ENCODE measurements at regions not wholly inside any gene's neighbourhood (a gene's known extent, or its start where the extent isn't known, plus 50 kb on each side); places are given as distances from the start of the nearest gene placed in this dataset.

DNA sequence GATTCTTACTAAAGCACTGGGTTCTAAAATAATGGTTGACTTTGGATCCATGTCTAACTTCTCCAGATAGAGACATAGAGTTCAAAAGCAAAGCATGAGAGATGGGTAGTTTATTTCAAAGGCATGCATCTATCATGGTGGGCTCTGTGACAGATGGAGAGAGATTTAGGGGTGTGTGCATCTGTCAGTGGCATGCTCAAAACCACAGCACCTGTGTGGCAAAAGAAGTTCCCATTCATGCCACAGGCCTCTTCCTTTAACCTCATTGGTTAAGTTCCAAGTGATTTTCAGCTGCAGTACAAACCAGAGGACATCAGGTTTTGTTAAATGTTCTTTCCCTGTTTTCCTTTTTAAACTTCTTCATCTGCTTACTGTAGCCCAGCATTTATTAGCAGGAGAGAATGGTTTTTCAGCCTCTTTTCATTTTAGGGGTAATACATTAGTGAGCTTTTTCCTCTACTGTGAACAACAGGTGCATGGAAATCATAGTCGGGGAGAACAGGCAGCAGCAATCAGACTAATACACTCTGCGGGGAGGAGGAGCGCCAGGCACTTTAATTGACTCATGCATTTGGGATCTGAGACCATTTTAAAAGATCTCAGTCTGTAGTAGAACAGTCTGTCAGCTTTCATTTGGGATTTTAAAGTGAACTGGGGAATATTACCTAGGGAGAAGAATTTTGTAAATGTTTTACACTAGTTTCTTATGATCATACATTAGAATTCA lies 52.4 kb upstream of the UPP2 start:
- no peak for DNase-seq (ENCODE audit: low spot score)

DNA sequence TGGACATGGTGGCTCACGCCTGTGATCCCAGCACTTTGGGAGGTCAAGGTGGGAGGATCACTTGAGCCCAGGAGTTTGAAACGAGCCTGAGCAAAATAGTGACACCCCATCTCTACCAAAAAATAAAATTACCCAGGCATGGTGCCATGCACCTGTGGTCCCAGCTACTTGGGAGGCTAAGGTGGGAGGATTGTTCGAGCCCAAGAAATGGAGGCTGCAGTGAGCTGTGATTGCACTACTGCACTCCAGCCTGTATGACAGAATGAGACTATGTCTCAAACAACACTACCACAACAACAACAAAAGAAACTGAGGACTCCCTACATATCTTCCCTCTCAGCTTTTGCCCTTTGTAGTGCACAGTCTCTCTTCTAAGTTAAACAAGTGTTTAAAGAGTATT lies 53.3 kb upstream of the UPP2 start:
- DNase-seq (ENCODE audit: low spot score) = no peak

DNA sequence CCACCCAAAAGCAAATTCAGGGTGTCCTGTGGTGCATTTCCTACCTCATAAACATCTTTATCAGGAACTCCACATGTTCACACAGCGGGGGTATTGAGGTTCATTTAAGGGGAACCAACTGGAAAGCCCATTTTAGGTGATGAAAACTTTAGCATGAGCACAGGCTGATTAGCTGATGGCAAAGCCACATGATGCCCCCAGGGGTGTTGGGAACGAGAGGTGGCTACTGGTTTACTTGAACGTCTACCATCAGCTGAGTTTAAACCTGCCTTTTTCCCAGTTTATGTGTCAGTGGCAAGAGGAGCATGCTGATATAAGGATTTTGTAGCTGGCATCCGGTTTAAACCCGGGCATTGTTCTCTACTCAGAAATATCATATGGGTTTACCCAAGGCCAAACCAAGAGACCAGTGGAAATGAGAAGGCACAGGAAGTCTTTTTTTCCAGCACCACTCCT lies 54.5 kb upstream of the UPP2 start:
- DNase-seq (ENCODE audit: low spot score) = no peak

DNA sequence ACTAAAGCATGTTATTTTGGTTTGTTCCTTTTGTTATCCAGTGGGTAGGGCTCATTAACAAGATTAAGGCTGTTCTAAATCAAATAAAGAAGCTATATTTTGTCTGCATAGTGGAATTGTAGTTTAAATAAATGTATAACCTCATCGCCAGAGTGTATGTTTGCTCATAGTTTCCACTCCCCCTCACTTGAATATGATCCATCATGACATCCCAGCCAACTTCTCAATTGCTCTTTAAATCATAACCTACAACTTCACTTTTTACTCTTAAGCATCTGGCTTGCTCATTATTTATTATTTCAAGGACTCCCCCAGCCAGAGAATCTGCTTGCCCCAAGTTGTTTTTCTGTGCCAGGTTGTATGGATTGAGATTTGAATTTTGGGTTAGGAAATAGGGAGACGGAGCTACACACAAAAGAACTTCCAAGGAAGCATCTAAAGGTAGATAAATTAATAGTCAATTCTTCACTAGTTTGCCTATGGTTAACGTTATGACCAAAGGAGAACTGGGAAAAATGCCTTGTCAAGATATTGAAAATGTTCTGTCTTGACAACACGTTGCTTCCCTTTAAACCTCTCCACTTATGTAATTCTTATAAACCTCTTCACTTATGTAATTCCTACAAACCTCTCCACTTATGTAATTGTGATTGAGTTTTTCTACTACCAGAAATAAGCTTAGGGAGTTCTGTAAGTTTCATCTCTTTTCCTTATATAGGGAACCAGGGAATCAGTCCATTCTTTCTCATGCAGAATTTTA lies 55.4 kb upstream of the UPP2 start:
- no peak for DNase-seq (ENCODE audit: low spot score)

DNA sequence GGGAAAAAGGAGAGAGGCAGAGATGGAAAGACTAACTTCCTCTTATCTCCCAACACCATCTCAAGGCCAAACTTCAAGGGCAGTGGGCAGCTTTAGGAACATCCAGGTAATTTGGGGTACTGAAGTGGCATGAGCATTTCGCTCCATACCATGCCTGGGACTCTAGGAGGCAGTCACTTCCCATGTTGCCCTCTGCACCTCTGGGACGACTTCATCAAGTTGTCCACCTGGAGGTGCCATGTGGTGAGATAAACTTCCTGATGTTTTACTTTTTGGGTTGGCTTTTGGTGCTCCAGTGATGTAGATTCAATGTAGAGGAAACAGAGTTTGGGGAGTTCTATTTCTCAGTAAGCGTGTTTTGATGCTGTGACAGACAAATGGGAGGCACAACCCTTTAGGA lies 56.3 kb upstream of the UPP2 start:
- peak; percentile 4 for DNase-seq (ENCODE audit: low spot score)

DNA sequence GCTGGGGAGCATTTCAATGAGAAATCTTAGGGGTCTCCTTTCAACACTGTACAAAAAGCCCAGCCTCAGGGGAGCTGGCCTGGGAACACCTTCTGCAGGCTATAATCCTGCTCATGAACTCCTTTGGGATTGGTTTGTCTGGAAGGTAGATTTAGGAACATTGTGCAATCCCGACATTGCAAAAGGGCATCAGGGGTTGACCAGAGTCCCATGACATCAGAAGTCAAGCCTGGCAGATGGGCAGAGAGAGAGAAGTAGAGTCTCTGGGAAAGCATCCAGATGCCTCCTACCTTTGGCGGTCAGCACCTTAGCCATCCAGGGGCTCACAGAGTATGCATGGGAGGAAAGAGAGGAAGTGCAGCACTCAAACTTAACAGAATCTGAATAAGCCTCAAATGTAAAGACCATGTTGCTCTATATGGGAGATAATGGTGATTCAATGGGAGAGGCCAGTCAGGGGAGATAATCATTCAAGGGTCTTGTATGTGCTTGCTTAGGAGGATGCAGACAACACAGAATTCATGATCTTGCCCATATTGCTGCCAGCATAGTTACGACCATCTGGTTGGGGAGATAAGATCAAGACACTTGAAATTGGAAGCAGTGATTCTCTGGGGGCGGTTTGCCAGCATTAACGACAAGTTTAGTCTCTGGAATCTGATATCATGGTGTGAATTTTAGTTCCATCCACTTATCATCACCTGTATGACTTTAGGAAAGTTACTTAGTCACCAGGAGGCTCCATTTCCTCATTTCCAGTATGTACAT lies 58.3 kb upstream of the UPP2 start:
- no peak for DNase-seq (ENCODE audit: low spot score)

DNA sequence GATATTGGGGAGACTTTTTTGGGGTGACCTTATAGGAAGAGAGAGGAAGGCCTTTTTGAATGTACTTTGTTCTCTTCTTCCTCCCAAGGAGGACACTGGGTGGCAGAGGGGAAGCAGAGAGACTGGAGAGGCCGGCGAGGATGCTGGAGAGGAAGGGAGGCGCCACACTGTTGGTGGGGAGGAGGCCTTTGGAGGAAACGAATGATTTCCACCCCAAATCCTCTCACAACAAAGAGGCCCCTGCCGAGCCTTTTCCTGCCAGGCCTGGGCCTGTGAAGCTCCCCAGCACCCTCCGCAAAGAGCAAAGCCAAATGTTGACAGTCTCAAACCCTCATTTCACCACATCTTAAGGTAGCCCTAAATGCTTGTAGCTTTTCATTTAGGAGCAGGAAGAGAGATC lies 59.0 kb upstream of the UPP2 start:
- no peak for DNase-seq (ENCODE audit: low spot score)

DNA sequence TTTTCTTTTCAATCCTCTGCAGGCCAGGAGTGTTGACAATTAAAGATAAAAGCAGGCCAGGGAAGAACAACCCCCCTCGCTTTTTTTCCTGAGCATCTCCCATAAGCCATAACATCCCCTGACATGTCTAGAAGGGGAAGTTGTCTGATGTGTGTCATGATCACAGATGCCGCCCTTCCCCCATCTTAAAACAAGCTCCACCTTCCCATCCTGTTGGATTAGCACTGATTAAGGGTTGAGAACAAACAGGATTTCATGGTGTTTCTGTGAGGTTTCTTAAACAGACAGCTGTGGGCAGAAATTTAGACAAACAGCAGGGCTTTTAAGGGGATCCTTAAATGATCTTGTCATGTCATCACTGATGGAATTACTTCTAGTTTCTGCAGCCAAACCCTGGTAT lies 59.4 kb upstream of the UPP2 start:
- DNase-seq (ENCODE audit: low spot score) = no peak

DNA sequence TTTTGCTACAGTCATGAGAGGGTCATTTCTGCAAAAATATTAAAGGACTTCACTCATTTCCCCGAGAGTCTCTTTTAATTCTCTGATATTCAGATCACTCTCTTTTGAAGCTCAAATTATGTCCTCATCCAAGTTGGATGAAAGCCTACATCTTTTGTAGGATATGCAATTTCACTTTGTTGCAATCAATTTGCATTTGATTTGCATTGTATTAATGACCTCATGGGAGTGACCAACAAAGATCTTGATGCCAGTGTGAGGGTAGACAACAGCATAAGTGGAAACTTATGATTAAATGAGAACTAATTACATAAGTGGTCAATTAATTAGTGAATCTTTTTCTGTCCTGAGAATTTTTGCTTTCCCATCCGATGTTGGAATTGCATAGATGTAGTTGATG lies 60.3 kb upstream of the UPP2 start:
- DNase-seq (ENCODE audit: low spot score) = no peak

DNA sequence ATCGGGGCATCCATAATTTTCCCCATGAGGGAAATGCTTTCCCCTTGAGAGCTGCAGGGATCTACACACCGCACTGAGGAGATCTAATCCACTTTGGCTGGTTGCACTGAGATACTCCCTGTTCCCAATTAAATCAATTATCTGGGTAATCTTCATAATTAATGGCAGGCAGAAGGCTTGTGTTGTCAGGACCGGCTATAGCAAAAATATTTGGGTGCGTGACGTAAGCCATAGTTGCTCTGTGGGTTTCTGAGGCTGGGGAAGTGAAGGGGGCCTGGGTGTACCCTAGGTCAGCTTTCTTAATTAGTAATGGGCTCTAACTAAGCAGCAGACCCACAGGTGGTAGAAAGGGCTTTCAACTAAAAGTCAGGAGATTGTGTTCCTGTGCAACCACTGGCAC lies 62.8 kb upstream of the UPP2 start:
- DNase-seq (ENCODE audit: low spot score) = no peak

DNA sequence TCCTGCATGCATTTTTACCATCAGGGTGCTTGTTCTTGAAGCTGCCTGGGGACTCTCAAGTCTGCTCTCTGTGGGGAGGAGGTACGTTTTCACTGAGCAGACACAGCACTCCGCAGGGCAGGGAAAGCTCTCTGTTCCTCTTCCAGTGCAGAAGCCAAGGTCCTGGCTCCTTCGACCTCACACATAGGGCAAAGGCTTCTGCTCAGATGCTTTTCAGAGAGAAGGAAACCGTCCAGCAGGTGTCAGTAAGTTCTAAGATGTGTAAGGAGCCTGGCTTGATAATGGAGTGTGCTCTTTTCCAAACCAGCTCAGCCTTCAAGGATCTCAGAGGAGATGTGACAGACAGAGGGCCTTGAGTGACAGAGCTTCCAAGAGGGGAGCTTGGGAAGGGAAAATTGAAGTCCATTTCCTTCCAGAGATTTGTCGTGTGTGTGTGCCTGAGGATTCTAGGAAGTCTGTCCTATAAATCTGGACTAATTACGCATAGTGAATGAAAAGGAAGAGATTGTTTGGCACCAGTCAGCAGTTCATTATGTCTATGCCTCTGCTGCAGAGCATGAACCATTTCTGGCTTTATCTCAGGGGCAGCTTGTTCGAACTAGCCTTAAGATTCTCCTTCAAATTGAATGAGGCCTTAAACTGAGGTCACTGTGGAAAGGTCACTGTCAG lies 67.3 kb upstream of the UPP2 start:
- peak; percentile 59 for DNase-seq (ENCODE audit: low spot score)

DNA sequence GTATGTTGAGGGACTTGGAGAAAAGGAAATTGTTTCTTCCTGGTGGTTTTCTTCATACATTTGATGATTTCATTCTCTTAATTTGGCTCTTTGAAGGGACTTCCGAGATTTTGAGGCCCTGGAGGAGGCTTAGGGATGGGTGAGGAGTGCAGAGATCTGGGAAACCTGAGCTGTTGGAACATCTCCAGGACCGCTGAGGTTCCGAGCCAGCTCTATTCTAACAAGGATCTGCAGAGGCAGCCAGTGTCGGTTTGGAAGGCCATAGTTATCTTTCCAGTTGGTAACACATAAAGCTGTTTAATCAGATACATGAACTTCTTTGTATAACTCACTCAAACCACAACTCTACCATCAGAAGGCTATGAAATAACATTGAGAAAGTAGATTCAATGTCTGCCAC lies 70.3 kb upstream of the UPP2 start:
- DNase-seq (ENCODE audit: low spot score) = no peak

DNA sequence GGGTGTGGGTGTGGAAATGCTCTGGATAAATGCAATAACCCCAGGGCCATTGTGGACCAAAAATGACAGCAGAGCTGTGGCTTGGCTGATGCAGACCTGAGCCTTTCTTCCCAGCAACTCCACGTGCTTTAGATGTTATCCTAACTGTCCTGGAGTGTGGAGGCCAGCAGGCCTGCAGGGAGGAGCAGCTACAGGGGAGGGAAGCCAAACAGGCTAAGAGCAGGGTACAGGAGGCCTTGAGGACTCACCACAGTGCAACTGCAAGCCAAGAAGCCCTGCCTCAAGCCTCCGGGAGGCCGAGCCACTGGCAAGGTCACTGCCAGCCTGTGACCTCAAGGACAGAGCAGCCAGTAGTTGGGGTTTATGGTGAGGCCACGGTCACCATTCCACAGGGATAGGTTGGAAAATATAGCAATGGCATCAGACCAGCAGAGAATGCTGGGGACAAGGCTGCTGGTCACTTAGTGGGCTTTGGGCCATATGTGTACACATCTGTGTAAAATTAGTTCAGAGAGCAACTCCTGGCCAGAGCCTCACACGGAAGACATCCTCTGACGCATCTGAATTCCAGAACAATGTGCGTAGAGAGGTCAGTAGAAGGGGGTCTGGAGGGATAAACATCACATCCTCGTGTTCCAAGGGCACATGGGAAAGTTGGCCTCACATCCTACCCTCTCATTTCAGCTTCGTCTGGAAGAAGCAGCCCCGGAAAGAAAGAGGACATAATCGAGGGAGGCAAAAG lies 76.2 kb upstream of the UPP2 start:
- DNase-seq (ENCODE audit: low spot score) = no peak

DNA sequence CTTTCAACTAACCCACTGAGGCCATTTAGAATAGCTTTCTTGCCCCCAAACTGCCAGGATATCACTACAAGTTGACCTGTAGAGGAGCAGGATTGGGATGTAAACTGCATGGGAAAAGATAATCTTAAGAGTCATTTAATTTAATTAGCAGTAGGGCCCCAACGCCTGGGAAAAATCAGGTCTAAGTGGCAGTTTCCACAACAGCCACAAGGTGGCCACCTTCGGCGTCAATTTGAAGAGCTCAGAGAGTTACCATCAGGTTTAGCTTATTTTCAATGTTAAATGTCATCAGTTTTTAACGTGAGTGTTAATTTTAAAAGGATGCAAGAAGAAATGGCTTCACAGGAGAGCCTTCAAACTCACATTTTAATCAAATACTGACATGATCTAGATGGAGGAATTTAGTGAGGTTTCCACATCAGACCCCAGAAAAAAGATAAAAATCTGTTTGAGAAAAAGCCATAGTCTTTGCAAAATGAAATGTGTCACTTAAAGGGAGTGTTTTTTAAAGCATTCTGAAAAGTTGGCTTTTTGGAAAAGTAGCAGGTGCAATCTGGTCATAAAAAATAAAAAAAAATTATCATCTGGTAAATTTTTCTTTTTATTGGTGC lies 77.3 kb upstream of the UPP2 start:
- DNase-seq (ENCODE audit: low spot score) = peak; percentile 69

DNA sequence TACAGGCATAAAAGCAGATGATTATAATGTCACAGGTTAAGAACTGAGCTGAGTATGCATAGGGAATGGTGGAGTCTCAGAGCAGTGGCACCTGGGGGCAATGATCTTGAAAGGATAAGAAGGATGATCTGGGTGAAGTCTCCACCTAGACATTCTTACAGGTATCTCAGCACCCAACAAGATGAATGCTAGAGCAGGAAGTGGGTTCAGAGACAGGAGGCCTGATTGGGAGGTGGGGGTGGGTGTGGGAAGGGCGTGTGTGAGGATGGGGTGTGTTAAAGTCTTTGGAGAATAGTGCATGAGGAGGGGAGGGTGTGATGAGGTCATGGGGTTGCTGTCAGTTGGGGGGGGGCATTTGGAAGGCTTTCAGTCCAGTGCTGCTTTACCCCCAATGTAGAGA lies 78.8 kb upstream of the UPP2 start:
- DNase-seq (ENCODE audit: low spot score) = no peak

DNA sequence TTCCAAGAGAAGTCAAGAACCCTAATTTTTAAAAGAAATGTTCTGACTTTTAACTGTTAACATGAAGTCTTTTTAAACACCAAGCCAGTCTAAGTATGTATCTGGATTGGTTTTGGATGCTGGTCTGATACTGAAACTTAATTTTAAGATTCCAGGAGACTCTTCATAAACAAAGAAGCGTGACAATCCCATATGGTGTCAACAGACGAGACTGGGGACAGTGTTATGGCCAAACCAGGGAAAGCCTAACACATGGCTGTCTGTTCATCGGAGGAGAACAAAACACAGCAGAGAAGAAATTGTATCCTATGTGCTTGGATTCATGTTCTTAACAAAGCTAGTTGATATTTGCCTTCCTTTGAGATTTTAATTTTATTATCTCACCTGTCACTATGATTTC lies 80.5 kb upstream of the UPP2 start:
- DNase-seq (ENCODE audit: low spot score) = no peak

DNA sequence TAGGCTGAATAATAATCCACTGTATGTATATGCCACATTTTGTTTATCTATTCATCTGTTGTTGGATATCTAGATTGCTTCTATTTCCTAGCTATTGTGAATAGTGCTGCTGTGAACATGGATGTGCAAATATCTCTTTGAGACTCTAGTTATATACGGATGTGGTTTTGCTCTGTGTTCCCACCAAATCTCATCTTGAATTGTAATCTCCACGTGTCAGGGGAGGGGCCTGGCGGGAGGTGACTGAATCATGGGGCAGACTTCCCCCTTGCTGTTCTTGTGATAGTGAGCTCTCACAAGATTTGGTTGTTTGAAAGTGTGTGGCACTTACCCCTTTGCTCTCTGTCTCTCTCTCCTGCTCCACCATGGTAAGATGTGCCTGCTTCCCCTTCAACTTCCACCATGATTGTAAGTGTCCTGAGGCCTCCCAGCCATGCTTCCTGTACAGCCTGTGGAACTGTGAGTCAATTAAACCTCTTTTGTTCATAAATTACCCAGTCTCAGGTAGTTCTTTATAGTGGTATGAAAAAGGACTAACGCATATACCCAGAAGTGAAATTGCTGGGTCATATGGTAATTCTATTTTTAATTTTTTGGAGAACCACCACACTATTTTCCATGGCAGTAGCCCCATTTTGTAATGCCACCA lies 86.1 kb upstream of the UPP2 start:
- DNase-seq (ENCODE audit: low spot score) = no peak

DNA sequence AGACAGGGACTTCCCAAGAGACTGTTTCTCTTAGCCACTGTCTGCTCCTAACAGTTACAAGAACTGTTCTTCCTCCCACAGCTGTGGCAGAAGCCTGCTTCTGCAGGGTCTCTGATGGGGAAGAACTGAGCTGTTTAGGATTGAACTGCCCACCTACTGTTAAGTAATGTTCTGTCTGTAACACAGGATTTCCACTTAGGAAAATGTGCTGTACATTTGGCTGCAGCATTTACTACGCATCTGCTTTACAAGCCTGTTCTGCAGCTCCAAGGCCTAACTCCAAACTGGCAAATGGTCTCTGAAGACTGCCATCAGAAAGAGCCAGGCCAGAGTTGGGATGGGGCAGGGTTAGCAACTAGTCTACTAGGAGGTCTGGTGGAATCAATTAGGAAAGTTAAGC lies 87.8 kb upstream of the UPP2 start:
- DNase-seq (ENCODE audit: low spot score) = no peak

DNA sequence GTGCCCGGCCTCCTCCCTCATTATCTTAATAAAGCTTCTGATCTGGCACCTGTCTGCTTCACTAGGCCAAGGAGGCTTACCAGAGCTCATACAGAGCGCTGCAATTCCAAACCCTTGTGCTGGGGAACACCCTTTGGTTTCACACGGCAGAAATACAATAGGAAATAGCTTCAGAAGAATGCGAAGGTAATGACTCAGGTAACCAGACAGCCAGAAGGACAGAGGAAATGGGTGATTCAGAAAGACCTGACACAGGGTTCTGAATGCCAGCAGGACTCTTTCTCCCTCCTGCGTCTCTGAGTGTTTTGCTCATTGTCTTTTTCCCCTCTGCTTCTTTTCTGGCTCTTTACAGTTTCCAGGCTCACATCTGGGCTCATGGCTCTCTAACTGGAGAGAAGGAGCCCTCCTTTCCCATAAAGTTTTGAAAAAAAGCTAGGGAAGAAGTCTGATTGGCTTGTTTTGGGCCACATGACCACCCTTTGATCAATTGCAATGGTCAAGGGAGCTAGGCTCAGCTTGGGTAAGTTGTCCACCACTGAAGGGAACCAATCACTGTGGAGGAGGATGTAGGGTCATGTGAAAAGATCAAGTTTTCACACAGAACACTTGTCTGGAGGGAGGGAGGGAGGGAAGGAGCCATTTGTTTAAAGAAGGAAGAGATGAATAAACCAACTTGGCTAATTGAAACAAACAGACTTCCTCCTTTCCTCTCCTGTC lies 90.5 kb upstream of the UPP2 start:
- DNase-seq (ENCODE audit: low spot score) = no peak

DNA sequence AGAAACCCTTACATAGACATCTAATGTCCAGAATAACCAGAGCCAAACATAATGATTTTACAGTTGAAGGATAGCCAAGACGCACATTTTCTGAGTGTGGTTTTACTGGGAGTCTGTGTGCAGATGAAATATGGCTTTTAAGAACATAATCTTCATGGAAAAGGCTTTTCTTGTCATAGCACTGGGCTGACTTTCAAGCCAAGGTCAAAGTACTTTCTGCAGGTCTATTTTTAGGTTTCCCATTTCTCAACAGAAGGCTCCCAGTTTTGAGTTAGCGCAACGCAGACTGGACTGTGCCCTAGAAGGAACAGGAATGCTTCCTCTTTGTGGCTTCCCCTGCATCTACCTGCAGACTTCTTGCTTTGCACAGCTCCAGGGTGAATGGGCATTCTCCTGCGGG lies 92.3 kb upstream of the UPP2 start:
- no peak for DNase-seq (ENCODE audit: low spot score)
